HCT116 (cell line): ENCODE measurements at regions not wholly inside any gene's neighbourhood (a gene's known extent, or its start where the extent isn't known, plus 50 kb on each side); places are given as distances from the start of the nearest gene placed in this dataset.

ENCODE experiments used
- ATAC-seq: fragments of 200-7000 bp; cut with Tn5 transposase; 2 replicates; pipeline ENCODE4 v1.9.1; 2020; ENCODE audit warnings: mild to moderate bottlenecking, moderate library complexity
- BruUV-seq: library from RNA; stranded (reverse); fragments of 400-500 nt; replicated peaks from 2 replicates; lab custom pipeline; 2021; lab: Mats Ljungman, UMichigan
- CTCF ChIA-PET: fragments of 300-600 bp; sonication (Branson Sonifier 250); formaldehyde crosslinking; loops from one replicate; lab custom pipeline; 2021; ENCODE audit warnings: antibody characterized with exemption; lab: Charles Lee
- POLR2A ChIA-PET: fragments of 300-600, 350-600 bp; sonication (Branson Sonifier 250); formaldehyde crosslinking; loops from one replicate; lab custom pipeline; 2021; ENCODE audit warnings: antibody characterized with exemption; lab: Charles Lee
- RAD21 ChIA-PET, 2 experiments: fragments of 300-600 bp; sonication (Branson Sonifier 250); formaldehyde crosslinking; loops; one replicate each; lab custom pipeline; 2023; ENCODE audit warnings: low total read pairs in 2 of 2; ENCODE audit not compliant: uncharacterized antibody in 2 of 2, unreplicated experiment in 2 of 2, low non-redundant PET in 1 of 2; lab: Charles Lee
- DNase-seq: peaks from one replicate; pipeline ENCODE4 v3.0.0-alpha.2; 2010; ENCODE audit warnings: low read depth, low spot score
- H2AFZ ChIP-seq: fragments of 200-600 bp; shearing (Covaris generic), sonication (generic); 2 replicates; pipeline ENCODE4 v1.6.1; 2017; ENCODE audit warnings: low read depth, mixed run types, mixed read lengths, antibody characterized with exemption, low read length; ENCODE audit not compliant: poor library complexity, severe bottlenecking
- H3K27ac ChIP-seq: 2 replicates; pipeline ENCODE4 v1.5.1; 2012; ENCODE audit warnings: low read depth, low read length
- H3K27me3 ChIP-seq: fragments of 200-600 bp; sonication (generic); 2 replicates; pipeline ENCODE4 v1.6.1; 2016; ENCODE audit warnings: mixed run types, low read length, mixed read lengths; ENCODE audit not compliant: insufficient read depth
- H3K36me3 ChIP-seq, 2 experiments: fragments of 200-500 bp in 1 of 2; fragments of 200-600 bp in 1 of 2; sonication (Bioruptor generic) in 1 of 2; sonication (generic) in 1 of 2; 2 replicates each; pipeline versions ENCODE4 v1.5.1 to v1.6.1; 2014 to 2016; ENCODE audit warnings: low read length in 2 of 2, inconsistent platforms in 1 of 2, mixed read lengths in 1 of 2, mixed run types in 1 of 2; ENCODE audit not compliant: insufficient read depth in 2 of 2, control insufficient read depth in 1 of 2
- H3K4me1 ChIP-seq, 2 experiments: fragments of 200-600 bp in 1 of 2; sonication (generic) in 1 of 2; 2 replicates each; pipeline versions ENCODE4 v1.5.1 to v1.6.1; 2012 to 2017; ENCODE audit warnings: low read length in 2 of 2, inconsistent platforms in 1 of 2, mild to moderate bottlenecking in 1 of 2, mixed read lengths in 1 of 2, mixed run types in 1 of 2, moderate library complexity in 1 of 2; ENCODE audit not compliant: insufficient read depth in 2 of 2, control insufficient read depth in 1 of 2
- H3K4me2 ChIP-seq: fragments of 200-600 bp; sonication (generic); 2 replicates; pipeline ENCODE4 v1.6.1; 2017; ENCODE audit warnings: mixed run types, low read length, mixed read lengths
- H3K4me3 ChIP-seq, 2 experiments: fragments of 200-600 bp in 1 of 2; sonication (generic) in 1 of 2; replicated peaks in 1 of 2; 2 replicates each; pipeline ENCODE4 v1.5.1; 2011 to 2016; ENCODE audit warnings: low read length in 2 of 2, control low read depth in 1 of 2, low read depth in 1 of 2, mild to moderate bottlenecking in 1 of 2, mixed read lengths in 1 of 2, mixed run types in 1 of 2
- H3K79me2 ChIP-seq: fragments of 200-600 bp; sonication (generic); 2 replicates; pipeline ENCODE4 v1.6.1; 2017; ENCODE audit warnings: mild to moderate bottlenecking, mixed run types, low read length, moderate library complexity, mixed read lengths; ENCODE audit not compliant: insufficient read depth
- H3K9ac ChIP-seq: fragments of 200-600 bp; sonication (generic); 2 replicates; pipeline ENCODE4 v1.6.1; 2016; ENCODE audit warnings: low read length, mixed read lengths
- H3K9me2 ChIP-seq: fragments of 200-600 bp; sonication (generic), shearing (Covaris generic); 2 replicates; pipeline ENCODE4 v1.6.1; 2017; ENCODE audit warnings: mixed run types, mild to moderate bottlenecking, moderate library complexity; ENCODE audit not compliant: insufficient read depth
- H3K9me3 ChIP-seq, 2 experiments: fragments of 200-500 bp in 1 of 2; fragments of 200-600 bp in 1 of 2; sonication (Bioruptor generic) in 1 of 2; sonication (generic) in 1 of 2; 2 replicates each; pipeline ENCODE4 v1.6.1; 2014 to 2017; ENCODE audit warnings: low read length in 2 of 2, mixed read lengths in 2 of 2, inconsistent platforms in 1 of 2, low read depth in 1 of 2, mild to moderate bottlenecking in 1 of 2, mixed run types in 1 of 2, moderate library complexity in 1 of 2; ENCODE audit not compliant: control insufficient read depth in 1 of 2, insufficient read depth in 1 of 2
- H4K20me1 ChIP-seq: fragments of 200-600 bp; sonication (generic), shearing (Covaris generic); 2 replicates; pipeline ENCODE4 v1.6.1; 2017; ENCODE audit warnings: mixed run types, mild to moderate bottlenecking, moderate library complexity; ENCODE audit not compliant: insufficient read depth
- CBX3 ChIP-seq: IDR thresholded peaks from 2 replicates; pipeline ENCODE4 v1.6.1; 2012; ENCODE audit warnings: low read depth
- EGR1 ChIP-seq: IDR thresholded peaks from 2 replicates; pipeline ENCODE4 v1.6.1; 2012; ENCODE audit warnings: low read depth
- EZH2 ChIP-seq: fragments of 200-600 bp; sonication (generic); IDR thresholded peaks from 2 replicates; pipeline ENCODE4 v1.6.1; 2017; ENCODE audit warnings: antibody characterized with exemption, mixed run types
- EZH2phosphoT487 ChIP-seq: fragments of 200-600 bp; IDR thresholded peaks from 2 replicates; pipeline ENCODE4 v1.6.1; 2018; ENCODE audit warnings: antibody characterized with exemption, borderline replicate concordance
- FOSL1 ChIP-seq: IDR thresholded peaks from 2 replicates; pipeline ENCODE4 v1.6.1; 2012; ENCODE audit warnings: low read depth
- JUND ChIP-seq: IDR thresholded peaks from 2 replicates; pipeline ENCODE4 v1.6.1; 2012
- POLR2A ChIP-seq: IDR thresholded peaks from 2 replicates; pipeline ENCODE4 v1.7.0; 2011; ENCODE audit warnings: borderline replicate concordance; ENCODE audit not compliant: insufficient read depth, insufficient read length; ENCODE audit errors: extremely low read depth
- POLR2AphosphoS5 ChIP-seq: IDR thresholded peaks from 2 replicates; pipeline ENCODE4 v1.6.1; 2011; ENCODE audit warnings: mild to moderate bottlenecking, low read depth, low read length, moderate library complexity
- RAD21 ChIP-seq: IDR thresholded peaks from 2 replicates; pipeline ENCODE4 v1.6.1; 2012; ENCODE audit warnings: low read depth, mild to moderate bottlenecking
- SIN3A ChIP-seq: IDR thresholded peaks from 2 replicates; pipeline ENCODE4 v1.6.1; 2012; ENCODE audit warnings: low read depth
- SP1 ChIP-seq: IDR thresholded peaks from 2 replicates; pipeline ENCODE4 v1.6.1; 2012; ENCODE audit warnings: low read depth
- SRF ChIP-seq: IDR thresholded peaks from 2 replicates; pipeline ENCODE4 v1.6.1; 2012; ENCODE audit warnings: low read depth
- YY1 ChIP-seq: IDR thresholded peaks from 2 replicates; pipeline ENCODE4 v1.6.1; 2011; ENCODE audit warnings: low read length, low read depth, moderate library complexity, mild to moderate bottlenecking; ENCODE audit not compliant: insufficient replicate concordance; ENCODE audit errors: extremely low read depth
- intact Hi-C: fragments of 100-400 bp; cut with micrococcal nuclease; formaldehyde crosslinking; loops from 2 replicates; pipeline ENCODE4 v1.10.0; 2022
- TF ChIP-seq, protein P1 (sequence below): IDR thresholded peaks from 2 replicates; pipeline ENCODE4 v1.6.1; 2012
- TF ChIP-seq, protein P2 (sequence below): IDR thresholded peaks from 2 replicates; pipeline ENCODE4 v1.6.1; 2012
- TF ChIP-seq, protein P3 (sequence below), 3 experiments: fragments of 200-600 bp in 1 of 3; sonication (generic) in 1 of 3; IDR thresholded peaks in 2 of 3; conservative IDR thresholded peaks in 1 of 3; 2 replicates each; pipeline ENCODE4 v1.5.1; 2012 to 2017; ENCODE audit warnings: low read depth in 2 of 3, low read length in 2 of 3, antibody characterized with exemption in 1 of 3, borderline replicate concordance in 1 of 3, control low read depth in 1 of 3, mild to moderate bottlenecking in 1 of 3, mixed read lengths in 1 of 3, mixed run types in 1 of 3, moderate library complexity in 1 of 3; ENCODE audit not compliant: insufficient read depth in 1 of 3

GRCh38 chr5:56706504-56706903 lies 108.8 kb upstream of the MAP3K1 start:
- H3K9ac ChIP-seq = no peak overlapping the region
- no TSS peak for BruUV-seq
- TF ChIP-seq, protein P1, sequence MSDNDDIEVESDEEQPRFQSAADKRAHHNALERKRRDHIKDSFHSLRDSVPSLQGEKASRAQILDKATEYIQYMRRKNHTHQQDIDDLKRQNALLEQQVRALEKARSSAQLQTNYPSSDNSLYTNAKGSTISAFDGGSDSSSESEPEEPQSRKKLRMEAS = no peak
- TF ChIP-seq SIN3A (no peak), POLR2AphosphoS5 (no peak), SP1 (no peak), FOSL1 (no peak), YY1 (no peak), EGR1 (no peak), JUND (no peak), SRF (no peak)
- TF ChIP-seq, all 23 proteins: peak for 0
- ChIA-PET CTCF (no interaction called here), RAD21 (no interaction called here), POLR2A (no interaction called here)
- Histone ChIP-seq H3K9me2 (no peaks in the 10 kb centered on the region), H3K4me2 (no peak overlapping the region), H4K20me1 (no peaks in the 10 kb centered on the region), H3K27ac (no peak overlapping the region), H3K9me3 (peaks cover 0 to 2% of the 10 kb centered on the region in 2 experiments; a peak in 1 of 4 replicates), H3K79me2 (no peaks in the 10 kb centered on the region), H3K4me1 (no peaks in the 10 kb centered on the region), H3K27me3 (peaks cover 6% of the 10 kb centered on the region; the same call in 1 of the 2 replicates), H3K36me3 (no peaks in the 10 kb centered on the region), H2AFZ (no peak overlapping the region), H3K4me3 (no peak overlapping the region)
- DNase-seq = no peak
- no peak for ATAC-seq
- intact Hi-C loops = no loop called here

DNA sequence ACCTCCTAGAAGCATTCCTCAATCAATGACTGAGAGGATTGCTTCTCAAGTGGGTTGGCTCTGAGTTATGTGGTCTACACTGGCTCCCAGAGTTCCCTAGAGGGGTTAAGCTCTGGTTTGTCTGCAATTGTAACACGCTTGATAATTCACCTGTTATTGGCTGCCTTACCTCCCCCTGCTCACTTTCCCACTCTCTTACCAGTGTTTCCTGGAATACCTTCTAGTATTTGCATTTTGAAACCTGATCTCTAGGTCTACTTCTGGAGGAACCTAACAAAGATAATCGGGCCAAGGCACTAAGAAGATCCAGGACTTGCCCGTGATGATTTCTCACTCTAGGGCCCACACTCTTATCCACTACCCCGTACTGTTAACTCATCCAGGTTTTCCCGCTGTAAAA lies 110.1 kb upstream of the MAP3K1 start:
- intact Hi-C loops = no loop called here
- RAD21 ChIA-PET = no interaction called here
- ATAC-seq (no peak), DNase-seq (no peak)
- H3K9me2 ChIP-seq = no peaks in the 10 kb centered on the region
- H3K27me3 ChIP-seq = peaks cover 6% of the 10 kb centered on the region; the same call in 1 of the 2 replicates
- H3K4me3 ChIP-seq = no peak overlapping the region
- no peaks in the 10 kb centered on the region for H4K20me1 ChIP-seq
- H3K4me2 ChIP-seq = no peak overlapping the region
- H3K4me1 ChIP-seq = no peaks in the 10 kb centered on the region
- H3K9ac ChIP-seq = no peak overlapping the region
- no peaks in the 10 kb centered on the region for H3K36me3 ChIP-seq
- TF ChIP-seq, protein P2, sequence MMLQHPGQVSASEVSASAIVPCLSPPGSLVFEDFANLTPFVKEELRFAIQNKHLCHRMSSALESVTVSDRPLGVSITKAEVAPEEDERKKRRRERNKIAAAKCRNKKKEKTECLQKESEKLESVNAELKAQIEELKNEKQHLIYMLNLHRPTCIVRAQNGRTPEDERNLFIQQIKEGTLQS = no peak
- TF ChIP-seq SIN3A (no peak), CBX3 (no peak), EGR1 (no peak), EZH2phosphoT487 (no peak), EZH2 (no peak), RAD21 (no peak), POLR2A (no peak)
- TF ChIP-seq, protein P3, sequence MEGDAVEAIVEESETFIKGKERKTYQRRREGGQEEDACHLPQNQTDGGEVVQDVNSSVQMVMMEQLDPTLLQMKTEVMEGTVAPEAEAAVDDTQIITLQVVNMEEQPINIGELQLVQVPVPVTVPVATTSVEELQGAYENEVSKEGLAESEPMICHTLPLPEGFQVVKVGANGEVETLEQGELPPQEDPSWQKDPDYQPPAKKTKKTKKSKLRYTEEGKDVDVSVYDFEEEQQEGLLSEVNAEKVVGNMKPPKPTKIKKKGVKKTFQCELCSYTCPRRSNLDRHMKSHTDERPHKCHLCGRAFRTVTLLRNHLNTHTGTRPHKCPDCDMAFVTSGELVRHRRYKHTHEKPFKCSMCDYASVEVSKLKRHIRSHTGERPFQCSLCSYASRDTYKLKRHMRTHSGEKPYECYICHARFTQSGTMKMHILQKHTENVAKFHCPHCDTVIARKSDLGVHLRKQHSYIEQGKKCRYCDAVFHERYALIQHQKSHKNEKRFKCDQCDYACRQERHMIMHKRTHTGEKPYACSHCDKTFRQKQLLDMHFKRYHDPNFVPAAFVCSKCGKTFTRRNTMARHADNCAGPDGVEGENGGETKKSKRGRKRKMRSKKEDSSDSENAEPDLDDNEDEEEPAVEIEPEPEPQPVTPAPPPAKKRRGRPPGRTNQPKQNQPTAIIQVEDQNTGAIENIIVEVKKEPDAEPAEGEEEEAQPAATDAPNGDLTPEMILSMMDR (IDR thresholded peaks at IDR 0.05 in 2 of 3, conservative IDR thresholded peaks at IDR 0.05 in 1 of 3; ENCODE audit: borderline replicate concordance in 1 of 3, insufficient read depth in 1 of 3, low read depth in 2 of 3, low read length in 2 of 3) = no peak
- no TSS peak for BruUV-seq
- no peak overlapping the region for H3K27ac ChIP-seq
- POLR2A ChIA-PET = no interaction called here
- H3K79me2 ChIP-seq = no peaks in the 10 kb centered on the region
- H2AFZ ChIP-seq = no peak overlapping the region
- CTCF ChIA-PET = no interaction called here
- no peaks in the 10 kb centered on the region for H3K9me3 ChIP-seq
